Vagina (tissue), 2 donors: ENCODE measurements at regions not wholly inside any gene's neighbourhood (a gene's known extent, or its start where the extent isn't known, plus 50 kb on each side); places are given as distances from the start of the nearest gene placed in this dataset.

Experiments
- CTCF ChIP-seq, 3 experiments: fragments of 450-650 bp in 2 of 3; fragments of 200-600 bp in 1 of 3; sonication (generic) in 1 of 3; IDR thresholded peaks; one replicate each; pipeline ENCODE4 v1.5.1; 2017 to 2019; ENCODE audit warnings: antibody characterized with exemption in 3 of 3, mild to moderate bottlenecking in 2 of 3, moderate library complexity in 2 of 3
- POLR2A ChIP-seq, 2 donors: fragments of 450-650 bp; IDR thresholded peaks; one replicate each; pipeline ENCODE4 v1.6.1; 2017; ENCODE audit warnings: antibody characterized with exemption in 2 of 2, mild to moderate bottlenecking in 2 of 2, moderate library complexity in 2 of 2
- POLR2AphosphoS5 ChIP-seq, 2 donors: sonication (generic); formaldehyde crosslinking; IDR thresholded peaks; one replicate each; pipeline ENCODE4 v1.9.0; 2017; ENCODE audit warnings: antibody characterized with exemption in 2 of 2, mild to moderate bottlenecking in 2 of 2, low read depth in 1 of 2; ENCODE audit not compliant: insufficient read depth in 1 of 2

GRCh38 chr9:82320566-82320965 is 332.0 kb downstream of the SPATA31D1 start:
- TF ChIP-seq POLR2AphosphoS5 (IDR thresholded peaks at IDR 0.05; ENCODE audit: insufficient read depth in 1 of 2, low read depth in 1 of 2) (no peak), POLR2A (IDR thresholded peaks at IDR 0.05) (no peak), CTCF (IDR thresholded peaks at IDR 0.05) (no peak)
